ENCODE measurements at regions not wholly inside any gene's neighbourhood (a gene's known extent, or its start where the extent isn't known, plus 50 kb on each side); places are given as distances from the start of the nearest gene placed in this dataset.

DNA sequence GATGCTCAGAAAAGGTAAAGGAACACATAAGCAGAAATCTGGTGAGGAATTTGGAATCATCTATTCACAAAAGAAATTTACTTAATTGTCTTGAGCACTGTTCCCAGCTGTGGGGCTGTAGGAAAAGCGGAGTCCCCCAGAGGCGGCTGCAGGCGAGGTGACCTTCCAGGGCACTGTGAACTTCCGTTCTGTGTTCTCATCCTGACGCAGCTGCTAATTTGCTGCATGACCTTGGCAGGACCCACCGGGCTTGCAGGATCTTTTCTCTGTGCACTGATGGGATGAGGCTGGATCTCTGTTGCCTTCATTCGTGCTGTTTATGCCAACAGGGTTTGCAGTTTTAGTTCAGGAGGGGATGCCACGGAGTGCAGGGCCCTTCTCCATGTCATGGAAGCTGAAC lies 301.9 kb upstream of the MYT1L start:
- no peak for TF ChIP-seq CTCF (IDR thresholded peaks at IDR 0.05)
- TF ChIP-seq POLR2A (IDR thresholded peaks at IDR 0.05) = no peak
